Naive B cell (primary cell): ENCODE measurements at regions not wholly inside any gene's neighbourhood (a gene's known extent, or its start where the extent isn't known, plus 50 kb on each side); places are given as distances from the start of the nearest gene placed in this dataset.

Experiments used
- ATAC-seq, 2 donors: fragments of 150-1000 bp; cut with Tn5 transposase; 2 replicates each; pipeline ENCODE4 v1.10.0; 2021; ENCODE audit warnings: low read depth in 2 of 2, mild to moderate bottlenecking in 2 of 2, moderate library complexity in 2 of 2
- DNase-seq: peaks from one replicate; pipeline ENCODE4 v3.0.0; 2022
- H3K27ac Mint-ChIP-seq, 6 donors: one replicate each; pipeline ENCODE4 v1.8.0; 2020 to 2022; ENCODE audit warnings: mild to moderate bottlenecking in 6 of 6, mixed read lengths in 6 of 6, moderate library complexity in 5 of 6, inconsistent platforms in 2 of 6
- H3K27me3 Mint-ChIP-seq, 3 donors: one replicate each; pipeline ENCODE4 v1.8.0; 2021 to 2022; ENCODE audit warnings: mixed read lengths in 3 of 3, mild to moderate bottlenecking in 1 of 3
- H3K36me3 Mint-ChIP-seq, 2 donors: one replicate each; pipeline ENCODE4 v1.8.0; 2020 to 2022; ENCODE audit warnings: mixed read lengths in 2 of 2, inconsistent platforms in 1 of 2, mild to moderate bottlenecking in 1 of 2
- H3K4me1 Mint-ChIP-seq, 3 donors: one replicate each; pipeline ENCODE4 v1.8.0; 2020 to 2022; ENCODE audit warnings: mixed read lengths in 3 of 3, inconsistent platforms in 1 of 3, mild to moderate bottlenecking in 1 of 3, moderate library complexity in 1 of 3
- H3K4me3 Mint-ChIP-seq, 8 donors: one replicate each; pipeline ENCODE4 v1.8.0; 2020 to 2022; ENCODE audit warnings: mild to moderate bottlenecking in 8 of 8, mixed read lengths in 8 of 8, moderate library complexity in 8 of 8, inconsistent platforms in 2 of 8
- H3K9me3 Mint-ChIP-seq, 7 donors: one replicate each; pipeline ENCODE4 v1.8.0; 2020 to 2022; ENCODE audit warnings: mixed read lengths in 7 of 7, mild to moderate bottlenecking in 5 of 7, inconsistent platforms in 2 of 7, moderate library complexity in 1 of 7

DNA sequence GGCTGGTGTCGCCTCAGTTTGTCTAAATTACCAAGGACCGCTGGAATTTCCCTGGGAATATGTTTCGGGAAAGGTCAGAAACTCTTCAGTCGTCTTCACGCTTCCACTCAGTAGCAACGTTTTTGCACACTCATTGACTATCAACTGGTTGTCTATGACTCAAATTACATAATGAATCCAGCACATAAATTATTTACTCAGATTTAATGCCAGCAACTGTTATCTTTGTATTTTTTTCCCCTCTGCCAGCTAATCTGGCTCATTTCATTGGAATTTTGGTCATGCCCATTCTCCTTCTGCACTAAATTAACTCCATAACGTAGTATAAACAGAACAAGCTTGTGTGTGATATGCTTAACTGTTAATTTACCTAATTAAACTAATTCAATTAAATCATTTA lies 372.7 kb upstream of the ZFHX3 start:
- Mint-ChIP-seq H3K27me3 (peaks cover 3 to 21% (median 15%) of the 10 kb centered on the region in 3 donors), H3K27ac (no peak overlapping the region), H3K4me1 (no peaks in the 10 kb centered on the region), H3K9me3 (peaks cover 0 to 2% (median 0%) of the 10 kb centered on the region in 7 donors), H3K4me3 (no peak overlapping the region), H3K36me3 (no peaks in the 10 kb centered on the region)
- ATAC-seq (no peak), DNase-seq (no peak)

DNA sequence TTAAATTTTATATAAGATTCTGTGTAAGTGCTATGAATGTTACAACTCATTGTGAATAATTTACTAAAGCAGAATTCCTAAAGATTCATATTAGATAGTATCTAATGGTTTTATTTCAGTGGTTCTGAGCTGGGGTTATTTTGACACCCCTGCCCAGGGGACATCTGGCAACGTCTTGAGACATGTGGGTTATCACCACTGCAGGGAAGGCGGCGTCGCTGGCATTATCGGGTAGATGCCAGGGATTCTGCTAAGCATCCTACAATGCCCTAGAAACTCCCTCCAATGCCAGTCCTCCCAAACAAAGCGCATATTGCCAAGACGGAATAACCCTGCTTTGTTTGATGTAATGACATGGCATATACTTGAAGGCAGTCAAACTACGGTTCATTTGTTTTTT lies 372.3 kb upstream of the ZFHX3 start:
- Mint-ChIP-seq H3K4me3 (no peak overlapping the region), H3K27ac (no peak overlapping the region), H3K27me3 (peaks cover 6 to 17% (median 15%) of the 10 kb centered on the region in 3 donors), H3K4me1 (no peaks in the 10 kb centered on the region), H3K9me3 (peaks cover 0 to 2% (median 0%) of the 10 kb centered on the region in 7 donors), H3K36me3 (no peaks in the 10 kb centered on the region)
- ATAC-seq (no peak), DNase-seq (no peak)

DNA sequence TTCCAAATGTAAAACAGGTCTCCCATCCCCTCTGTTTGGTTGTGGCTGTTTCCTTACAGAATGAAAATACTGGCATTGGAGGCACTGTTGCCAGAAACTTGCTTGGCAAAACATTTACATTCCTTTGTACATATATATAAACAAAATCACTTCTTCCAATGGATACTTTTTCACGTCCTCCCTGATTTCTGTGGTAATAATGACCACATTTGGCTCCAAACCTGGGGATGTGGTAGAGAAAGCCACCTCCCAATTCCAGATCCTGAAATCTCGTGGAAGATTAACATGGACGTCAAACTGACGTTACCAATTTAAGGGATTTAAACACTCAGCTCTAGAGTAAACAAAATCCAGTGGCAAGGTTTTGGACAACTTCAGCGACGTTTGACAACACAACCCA lies 370.8 kb upstream of the ZFHX3 start:
- Mint-ChIP-seq H3K27ac (no peak overlapping the region), H3K36me3 (no peaks in the 10 kb centered on the region), H3K4me1 (no peaks in the 10 kb centered on the region), H3K4me3 (no peak overlapping the region), H3K9me3 (peaks cover 0 to 2% (median 0%) of the 10 kb centered on the region in 7 donors), H3K27me3 (peaks cover 6 to 15% (median 13%) of the 10 kb centered on the region in 3 donors)
- ATAC-seq: no peak
- no peak for DNase-seq

- DNase-seq (no peak), ATAC-seq (no peak)
- Mint-ChIP-seq H3K27me3 (peaks cover 6 to 9% (median 9%) of the 10 kb centered on the region in 3 donors), H3K27ac (no peak overlapping the region), H3K4me1 (no peaks in the 10 kb centered on the region), H3K9me3 (peaks cover 0 to 2% (median 0%) of the 10 kb centered on the region in 7 donors), H3K36me3 (no peaks in the 10 kb centered on the region), H3K4me3 (no peak overlapping the region)
Observed at GRCh38 chr16:73418051-73418450, 370.1 kb upstream of the ZFHX3 start.

DNA sequence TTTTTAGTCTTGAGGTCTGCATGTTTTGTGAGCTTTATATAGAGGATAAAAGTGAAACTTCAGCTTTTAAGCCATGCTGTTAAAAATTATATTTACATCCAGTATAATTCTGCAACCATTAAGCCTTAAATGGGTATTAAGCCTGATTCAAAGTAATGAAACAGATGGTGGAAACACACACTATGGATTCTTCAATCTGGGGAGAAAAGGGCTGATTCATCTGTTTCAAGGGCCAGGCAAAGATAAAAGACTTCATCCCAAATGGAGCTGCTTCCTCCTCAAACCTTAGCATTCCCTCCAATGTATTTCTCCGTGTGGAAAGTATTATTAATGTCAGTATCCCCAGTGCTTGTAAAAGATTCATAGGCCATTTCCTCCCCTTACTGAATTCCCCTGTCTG lies 367.4 kb upstream of the ZFHX3 start:
- peak overlapping the region in 1 of 6 donors; percentile 79 for H3K27ac Mint-ChIP-seq
- ATAC-seq (no peak), DNase-seq (no peak)
- H3K9me3 Mint-ChIP-seq: no peaks in the 10 kb centered on the region
- no peaks in the 10 kb centered on the region for H3K4me1 Mint-ChIP-seq
- H3K36me3 Mint-ChIP-seq: no peaks in the 10 kb centered on the region
- no peak overlapping the region for H3K4me3 Mint-ChIP-seq
- H3K27me3 Mint-ChIP-seq: peaks cover 0 to 6% (median 0%) of the 10 kb centered on the region in 3 donors

- Mint-ChIP-seq H3K4me1 (no peaks in the 10 kb centered on the region), H3K9me3 (no peaks in the 10 kb centered on the region), H3K4me3 (no peak overlapping the region), H3K36me3 (no peaks in the 10 kb centered on the region), H3K27ac (no peak overlapping the region), H3K27me3 (peaks cover 0 to 6% (median 1%) of the 10 kb centered on the region in 3 donors)
- no peak for ATAC-seq
- no peak for DNase-seq
Observed at GRCh38 chr16:73414638-73415037, 366.7 kb upstream of the ZFHX3 start.

DNA sequence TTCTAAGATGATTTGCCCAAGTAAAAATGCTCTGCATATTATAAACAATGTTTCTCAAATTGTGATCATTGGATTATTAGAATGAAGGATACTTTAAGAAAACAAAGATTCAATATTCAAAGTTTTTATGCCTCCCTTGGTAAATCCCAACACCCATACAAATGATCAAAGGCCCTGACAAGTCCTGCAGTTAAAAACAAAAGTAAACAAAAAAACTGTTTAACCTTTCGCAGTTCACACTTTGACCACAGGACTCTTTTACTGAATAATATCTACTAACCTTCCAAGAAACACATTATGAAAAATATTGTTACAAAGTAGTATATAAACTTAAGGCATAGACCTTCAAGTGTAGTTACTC lies 365.9 kb upstream of the ZFHX3 start:
- Mint-ChIP-seq H3K27ac (peak overlapping the region in 1 of 6 donors; percentile 45), H3K9me3 (no peaks in the 10 kb centered on the region), H3K27me3 (peaks cover 0 to 6% (median 6%) of the 10 kb centered on the region in 3 donors), H3K36me3 (no peaks in the 10 kb centered on the region), H3K4me1 (no peaks in the 10 kb centered on the region), H3K4me3 (no peak overlapping the region)
- ATAC-seq: no peak
- DNase-seq: no peak

GRCh38 chr16:73413091-73413829 lies 365.3 kb upstream of the ZFHX3 start:
- Mint-ChIP-seq H3K27ac (no peak overlapping the region), H3K36me3 (no peaks in the 10 kb centered on the region), H3K4me3 (no peak overlapping the region), H3K4me1 (no peaks in the 10 kb centered on the region), H3K9me3 (no peaks in the 10 kb centered on the region), H3K27me3 (peaks cover 0 to 6% (median 6%) of the 10 kb centered on the region in 3 donors)
- no peak for DNase-seq
- ATAC-seq: no peak

DNA sequence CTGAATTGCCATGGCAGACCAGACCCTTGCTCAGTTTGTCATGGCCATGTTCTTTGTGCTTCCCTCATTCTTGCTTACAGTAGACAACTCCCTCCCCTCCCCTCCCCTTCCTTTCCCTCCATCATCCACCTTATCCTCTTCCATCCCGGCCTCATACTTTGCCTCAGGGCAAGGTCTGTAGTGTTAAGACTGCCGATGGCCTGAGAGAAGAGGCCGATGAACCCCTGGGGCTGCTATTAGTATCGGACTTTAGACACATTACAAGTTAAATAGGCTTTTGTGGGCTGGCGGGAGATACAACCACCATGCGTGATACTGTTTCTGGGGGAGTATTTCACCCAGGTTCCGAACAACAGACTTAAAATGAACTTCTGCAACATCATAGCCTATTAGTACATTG lies 364.5 kb upstream of the ZFHX3 start:
- H3K36me3 Mint-ChIP-seq: no peaks in the 10 kb centered on the region
- H3K9me3 Mint-ChIP-seq: no peaks in the 10 kb centered on the region
- DNase-seq (no peak), ATAC-seq (no peak)
- H3K27me3 Mint-ChIP-seq: peaks cover 0 to 9% (median 6%) of the 10 kb centered on the region in 3 donors
- no peak overlapping the region for H3K4me3 Mint-ChIP-seq
- H3K27ac Mint-ChIP-seq: peak overlapping the region in 2 of 6 donors; percentile 12 to 28
- H3K4me1 Mint-ChIP-seq: no peaks in the 10 kb centered on the region

DNA sequence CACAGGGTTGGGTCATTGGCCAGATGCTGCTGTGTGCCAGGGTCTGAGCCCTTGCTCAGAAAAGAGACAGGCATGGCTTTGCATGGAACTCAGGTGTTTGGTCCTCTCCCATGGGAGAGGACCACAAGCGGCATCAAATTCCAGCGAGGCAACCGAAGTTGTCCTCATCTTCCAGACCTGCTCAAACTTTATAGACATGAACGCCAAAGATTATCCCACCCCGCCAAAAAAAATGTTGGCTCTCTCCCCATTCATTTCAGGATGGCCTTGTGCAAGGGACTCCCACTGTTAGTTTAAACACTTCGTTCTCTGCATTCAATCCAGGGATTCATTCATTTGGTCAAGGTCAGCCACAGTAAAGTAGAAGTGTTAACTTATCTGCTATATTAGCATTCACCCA lies 360.8 kb upstream of the ZFHX3 start:
- Mint-ChIP-seq H3K36me3 (no peaks in the 10 kb centered on the region), H3K4me3 (no peak overlapping the region), H3K27ac (no peak overlapping the region), H3K27me3 (peaks cover 0 to 10% (median 0%) of the 10 kb centered on the region in 3 donors), H3K9me3 (no peaks in the 10 kb centered on the region), H3K4me1 (no peaks in the 10 kb centered on the region)
- no peak for ATAC-seq
- DNase-seq: no peak

- Mint-ChIP-seq H3K4me3 (no peak overlapping the region), H3K36me3 (no peaks in the 10 kb centered on the region), H3K4me1 (no peaks in the 10 kb centered on the region), H3K27me3 (peaks cover 0 to 10% (median 0%) of the 10 kb centered on the region in 3 donors), H3K9me3 (no peaks in the 10 kb centered on the region), H3K27ac (no peak overlapping the region)
- DNase-seq (no peak), ATAC-seq (no peak)
Observed at GRCh38 chr16:73408311-73408710, 360.4 kb upstream of the ZFHX3 start.

- Mint-ChIP-seq H3K4me3 (no peak overlapping the region), H3K27ac (no peak overlapping the region), H3K9me3 (no peaks in the 10 kb centered on the region), H3K27me3 (peaks cover 0 to 10% (median 0%) of the 10 kb centered on the region in 3 donors), H3K36me3 (no peaks in the 10 kb centered on the region), H3K4me1 (no peaks in the 10 kb centered on the region)
- DNase-seq: no peak
- ATAC-seq: no peak
Observed at GRCh38 chr16:73405851-73406250, 357.9 kb upstream of the ZFHX3 start.

DNA sequence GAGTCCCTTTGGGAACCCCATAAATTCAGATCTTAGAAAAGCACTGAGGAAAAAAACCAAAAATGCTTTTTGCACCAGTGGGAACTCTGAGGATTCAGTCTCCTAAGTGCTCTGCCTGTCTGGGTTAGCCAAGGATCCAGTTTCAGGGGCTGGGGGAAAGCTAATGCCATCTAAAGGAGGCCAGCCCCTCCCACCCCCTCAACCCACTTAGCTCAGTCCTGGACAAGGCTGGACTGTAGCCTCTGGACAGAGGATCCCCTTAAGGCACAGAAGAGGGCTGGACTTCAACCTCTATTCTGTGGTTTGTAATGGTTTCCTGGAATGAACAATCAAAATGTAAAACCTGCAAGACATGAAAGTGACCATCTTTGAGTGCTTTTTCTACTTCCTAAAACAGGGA lies 356.1 kb upstream of the ZFHX3 start:
- no peaks in the 10 kb centered on the region for H3K36me3 Mint-ChIP-seq

DNA sequence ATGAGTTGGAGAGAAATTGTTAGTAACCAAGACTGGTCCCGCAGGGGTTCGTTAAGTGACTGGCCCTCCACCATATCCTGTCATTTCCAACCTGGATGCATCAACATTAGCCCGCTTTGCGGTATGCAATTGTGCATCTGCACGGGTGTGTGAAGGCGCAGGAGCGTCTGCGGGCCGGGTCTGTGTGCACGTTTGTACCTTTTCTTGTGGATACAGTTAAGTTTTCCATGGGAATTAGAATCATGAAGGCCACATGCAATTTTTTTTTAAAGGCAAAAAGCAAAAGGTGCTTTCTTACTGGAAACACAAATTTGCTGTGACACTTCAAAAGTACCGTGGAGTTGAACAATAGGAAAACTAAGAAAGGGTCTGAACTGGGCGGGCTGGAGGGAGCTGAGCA lies 355.4 kb upstream of the ZFHX3 start:
- no peaks in the 10 kb centered on the region for H3K4me1 Mint-ChIP-seq
- no peak overlapping the region for H3K4me3 Mint-ChIP-seq
- ATAC-seq (no peak), DNase-seq (no peak)
- peaks cover 0 to 5% (median 0%) of the 10 kb centered on the region in 3 donors for H3K27me3 Mint-ChIP-seq
- H3K36me3 Mint-ChIP-seq: no peaks in the 10 kb centered on the region
- no peaks in the 10 kb centered on the region for H3K9me3 Mint-ChIP-seq
- no peak overlapping the region for H3K27ac Mint-ChIP-seq

More for the DNA sequence above, 356.1 kb upstream of the ZFHX3 start:
- Mint-ChIP-seq H3K27ac (no peak overlapping the region), H3K4me3 (no peak overlapping the region), H3K27me3 (peaks cover 0 to 5% (median 0%) of the 10 kb centered on the region in 3 donors), H3K4me1 (no peaks in the 10 kb centered on the region), H3K9me3 (no peaks in the 10 kb centered on the region)
- DNase-seq (no peak), ATAC-seq (no peak)
